ENCODE measurements at regions not wholly inside any gene's neighbourhood (a gene's known extent, or its start where the extent isn't known, plus 50 kb on each side); places are given as distances from the start of the nearest gene placed in this dataset.

- DNase-seq (ENCODE audit: low spot score in 2 of 2) (no peak), ATAC-seq (ENCODE audit: low read depth) (no peak)
- H3K36me3 Mint-ChIP-seq: no peaks in the 10 kb centered on the region
- H3K4me1 Mint-ChIP-seq: peaks cover 9% of the 10 kb centered on the region
- H3K9me3 Mint-ChIP-seq: peaks cover 2% of the 10 kb centered on the region
- no peak overlapping the region for H3K27ac Mint-ChIP-seq
- no peaks in the 10 kb centered on the region for H3K27me3 Mint-ChIP-seq
- no peak overlapping the region for H3K4me3 Mint-ChIP-seq
These were observed 329.7 kb downstream of the NDFIP2 start for GRCh38 chr13:79810669-79811068.

GRCh38 chr13:79810018-79810417 lies 329.1 kb downstream of the NDFIP2 start:
- no peak overlapping the region for H3K4me3 Mint-ChIP-seq
- no peak overlapping the region for H3K27ac Mint-ChIP-seq
- ATAC-seq (ENCODE audit: low read depth): no peak
- H3K27me3 Mint-ChIP-seq: no peaks in the 10 kb centered on the region
- no peak for DNase-seq (ENCODE audit: low spot score in 2 of 2)
- H3K9me3 Mint-ChIP-seq: peaks cover under 1% of the 10 kb centered on the region
- no peaks in the 10 kb centered on the region for H3K36me3 Mint-ChIP-seq
- peaks cover 9% of the 10 kb centered on the region for H3K4me1 Mint-ChIP-seq

- no peak for DNase-seq (ENCODE audit: low spot score in 2 of 2)
- Mint-ChIP-seq H3K36me3 (no peaks in the 10 kb centered on the region), H3K27ac (no peak overlapping the region), H3K27me3 (no peaks in the 10 kb centered on the region), H3K4me3 (no peak overlapping the region), H3K4me1 (peaks cover 15% of the 10 kb centered on the region), H3K9me3 (no peaks in the 10 kb centered on the region)
- ATAC-seq (ENCODE audit: low read depth): no peak
These were observed 327.5 kb downstream of the NDFIP2 start for GRCh38 chr13:79808475-79808874.

- ATAC-seq (ENCODE audit: low read depth) (no peak), DNase-seq (ENCODE audit: low spot score in 2 of 2) (no peak)
- H3K27me3 Mint-ChIP-seq: peaks cover 2% of the 10 kb centered on the region
- no peaks in the 10 kb centered on the region for H3K36me3 Mint-ChIP-seq
- H3K4me3 Mint-ChIP-seq: no peak overlapping the region
- H3K27ac Mint-ChIP-seq: no peak overlapping the region
- peaks cover 2% of the 10 kb centered on the region for H3K9me3 Mint-ChIP-seq
- peaks cover 21% of the 10 kb centered on the region for H3K4me1 Mint-ChIP-seq
These were observed 326.6 kb downstream of the NDFIP2 start for GRCh38 chr13:79807554-79807953.

GRCh38 chr13:79806821-79807220 lies 325.9 kb downstream of the NDFIP2 start:
- Mint-ChIP-seq H3K9me3 (peaks cover 2% of the 10 kb centered on the region), H3K4me1 (peaks cover 14% of the 10 kb centered on the region), H3K27ac (no peak overlapping the region), H3K27me3 (peaks cover 2% of the 10 kb centered on the region), H3K4me3 (no peak overlapping the region), H3K36me3 (no peaks in the 10 kb centered on the region)
- ATAC-seq (ENCODE audit: low read depth): no peak
- DNase-seq (ENCODE audit: low spot score in 2 of 2): no peak

GRCh38 chr13:79805317-79805716 lies 324.4 kb downstream of the NDFIP2 start:
- no peak for ATAC-seq (ENCODE audit: low read depth)

GRCh38 chr13:79803989-79804388 lies 323.0 kb downstream of the NDFIP2 start:
- H3K4me1 Mint-ChIP-seq: peaks cover 13% of the 10 kb centered on the region
- ATAC-seq (ENCODE audit: low read depth) (no peak), DNase-seq (ENCODE audit: low spot score in 2 of 2) (no peak)
- H3K9me3 Mint-ChIP-seq: peaks cover 2% of the 10 kb centered on the region
- no peak overlapping the region for H3K4me3 Mint-ChIP-seq
- H3K27ac Mint-ChIP-seq: no peak overlapping the region
- H3K36me3 Mint-ChIP-seq: no peaks in the 10 kb centered on the region
- peaks cover 2% of the 10 kb centered on the region for H3K27me3 Mint-ChIP-seq

More at GRCh38 chr13:79805317-79805716, 324.4 kb downstream of the NDFIP2 start:
- H3K36me3 Mint-ChIP-seq: no peaks in the 10 kb centered on the region
- H3K4me3 Mint-ChIP-seq: no peak overlapping the region
- H3K4me1 Mint-ChIP-seq: peaks cover 13% of the 10 kb centered on the region
- no peak overlapping the region for H3K27ac Mint-ChIP-seq
- H3K27me3 Mint-ChIP-seq: peaks cover 2% of the 10 kb centered on the region
- H3K9me3 Mint-ChIP-seq: peaks cover 2% of the 10 kb centered on the region
- no peak for DNase-seq (ENCODE audit: low spot score in 2 of 2)

GRCh38 chr13:79803296-79803695 lies 322.3 kb downstream of the NDFIP2 start:
- no peaks in the 10 kb centered on the region for H3K36me3 Mint-ChIP-seq
- no peak overlapping the region for H3K27ac Mint-ChIP-seq
- DNase-seq (ENCODE audit: low spot score in 2 of 2): no peak
- peaks cover 2% of the 10 kb centered on the region for H3K27me3 Mint-ChIP-seq
- H3K4me1 Mint-ChIP-seq: peaks cover 13% of the 10 kb centered on the region
- no peak overlapping the region for H3K4me3 Mint-ChIP-seq
- ATAC-seq (ENCODE audit: low read depth): no peak
- peaks cover 2% of the 10 kb centered on the region for H3K9me3 Mint-ChIP-seq

- Mint-ChIP-seq H3K4me1 (peaks cover 13% of the 10 kb centered on the region), H3K36me3 (no peaks in the 10 kb centered on the region), H3K27me3 (peaks cover 2% of the 10 kb centered on the region), H3K27ac (no peak overlapping the region), H3K4me3 (no peak overlapping the region), H3K9me3 (peaks cover 2% of the 10 kb centered on the region)
- DNase-seq (ENCODE audit: low spot score in 2 of 2) (no peak), ATAC-seq (ENCODE audit: low read depth) (no peak)
These were observed 321.6 kb downstream of the NDFIP2 start for GRCh38 chr13:79802389-79803085.

- no peak overlapping the region for H3K27ac Mint-ChIP-seq
- H3K4me1 Mint-ChIP-seq: peaks cover 13% of the 10 kb centered on the region
- no peaks in the 10 kb centered on the region for H3K36me3 Mint-ChIP-seq
- H3K9me3 Mint-ChIP-seq: peaks cover 2% of the 10 kb centered on the region
- no peak overlapping the region for H3K4me3 Mint-ChIP-seq
- DNase-seq (ENCODE audit: low spot score in 2 of 2) (no peak), ATAC-seq (ENCODE audit: low read depth) (no peak)
- H3K27me3 Mint-ChIP-seq: peaks cover 2% of the 10 kb centered on the region
These were observed 318.3 kb downstream of the NDFIP2 start for GRCh38 chr13:79799059-79799867.

GRCh38 chr13:79796136-79796535 lies 315.2 kb downstream of the NDFIP2 start:
- H3K4me1 Mint-ChIP-seq: no peaks in the 10 kb centered on the region
- H3K27me3 Mint-ChIP-seq: no peaks in the 10 kb centered on the region
- ATAC-seq (ENCODE audit: low read depth) (no peak), DNase-seq (ENCODE audit: low spot score in 2 of 2) (no peak)
- no peaks in the 10 kb centered on the region for H3K36me3 Mint-ChIP-seq
- H3K4me3 Mint-ChIP-seq: no peak overlapping the region
- H3K9me3 Mint-ChIP-seq: no peaks in the 10 kb centered on the region
- H3K27ac Mint-ChIP-seq: no peak overlapping the region

- Mint-ChIP-seq H3K9me3 (peaks cover 2% of the 10 kb centered on the region), H3K4me1 (no peaks in the 10 kb centered on the region), H3K27ac (no peak overlapping the region), H3K27me3 (no peaks in the 10 kb centered on the region), H3K36me3 (no peaks in the 10 kb centered on the region), H3K4me3 (no peak overlapping the region)
- DNase-seq (ENCODE audit: low spot score in 2 of 2) (no peak), ATAC-seq (ENCODE audit: low read depth) (no peak)
These were observed 314.0 kb downstream of the NDFIP2 start for GRCh38 chr13:79794931-79795330.

- Mint-ChIP-seq H3K4me1 (no peaks in the 10 kb centered on the region), H3K36me3 (no peaks in the 10 kb centered on the region), H3K27me3 (no peaks in the 10 kb centered on the region), H3K4me3 (no peak overlapping the region), H3K9me3 (peaks cover 2% of the 10 kb centered on the region), H3K27ac (no peak overlapping the region)
- DNase-seq (ENCODE audit: low spot score in 2 of 2) (no peak), ATAC-seq (ENCODE audit: low read depth) (no peak)
These were observed 311.8 kb downstream of the NDFIP2 start for GRCh38 chr13:79792716-79793115.

GRCh38 chr13:79791471-79792042 lies 310.6 kb downstream of the NDFIP2 start:
- Mint-ChIP-seq H3K4me1 (no peaks in the 10 kb centered on the region), H3K4me3 (no peak overlapping the region), H3K9me3 (peaks cover 2% of the 10 kb centered on the region), H3K27me3 (no peaks in the 10 kb centered on the region), H3K27ac (no peak overlapping the region), H3K36me3 (no peaks in the 10 kb centered on the region)
- ATAC-seq (ENCODE audit: low read depth) (no peak), DNase-seq (ENCODE audit: low spot score in 2 of 2) (no peak)

Measured in memory B cell (primary cell).